ENCODE measurements at regions not wholly inside any gene's neighbourhood (a gene's known extent, or its start where the extent isn't known, plus 50 kb on each side); places are given as distances from the start of the nearest gene placed in this dataset.

- TF ChIP-seq CTCF (IDR thresholded peaks at IDR 0.05; ENCODE audit: borderline replicate concordance, extremely low read depth, low read length, poor library complexity, severe bottlenecking) (no peak), EZH2 (IDR thresholded peaks at IDR 0.05; ENCODE audit: borderline replicate concordance, low read depth, low read length, severe bottlenecking) (no peak)
Observed at GRCh38 chr10:21212912-21213311, 312.6 kb downstream of the SKIDA1 start.

Measured in DND-41 (cell line).